ENCODE measurements at regions not wholly inside any gene's neighbourhood (a gene's known extent, or its start where the extent isn't known, plus 50 kb on each side); places are given as distances from the start of the nearest gene placed in this dataset.

GRCh38 chr2:146220957-146221356 is 1623.9 kb upstream of the ACVR2A start (continued):
- TF ChIP-seq ZNF462 (CRISPR knock-in tag; IDR thresholded peaks at IDR 0.05): no peak

GRCh38 chr2:146214394-146214929 is 1630.4 kb upstream of the ACVR2A start:
- no peak overlapping the region for H3K27ac ChIP-seq (ENCODE audit: low read depth)
- ATAC-seq: no peak
- H3F3A ChIP-seq (replicated peaks; ENCODE audit: low read depth): no peaks in the 10 kb centered on the region
- no peak for DNase-seq (ENCODE audit: low spot score)
- no peaks in the 10 kb centered on the region for H3K79me2 ChIP-seq (replicated peaks; ENCODE audit: insufficient read depth)
- Mint-ChIP-seq H3K27me3 (ENCODE audit: insufficient read depth, low read depth, poor library complexity) (no peaks in the 10 kb centered on the region), H3K4me3 (no peak overlapping the region), H3K4me1 (no peaks in the 10 kb centered on the region), H3K9me3 (peaks cover 4% of the 10 kb centered on the region), H3K27ac (no peak overlapping the region), H3K36me3 (ENCODE audit: low read depth) (peaks cover 4% of the 10 kb centered on the region; the same call in 2 of the 3 replicates)
- H3K27me3 ChIP-seq (ENCODE audit: insufficient read depth): no peaks in the 10 kb centered on the region
- no peak overlapping the region for H2AFZ ChIP-seq
- no peaks in the 10 kb centered on the region for H3K9me2 ChIP-seq (ENCODE audit: insufficient read depth)
- no peak overlapping the region for H3K4me2 ChIP-seq
- TF ChIP-seq ZNF462 (CRISPR knock-in tag; IDR thresholded peaks at IDR 0.05): no peak
- H3K36me3 ChIP-seq (ENCODE audit: insufficient read depth): no peaks in the 10 kb centered on the region
- H3K4me1 ChIP-seq (ENCODE audit: insufficient read depth): no peaks in the 10 kb centered on the region
- H4K20me1 ChIP-seq (replicated peaks; ENCODE audit: insufficient read depth): no peaks in the 10 kb centered on the region
- H3K4me3 ChIP-seq: no peak overlapping the region

Data from GM23338 (cell line).